GM19023 (cell line): ENCODE measurements at regions not wholly inside any gene's neighbourhood (a gene's known extent, or its start where the extent isn't known, plus 50 kb on each side); places are given as distances from the start of the nearest gene placed in this dataset.

Experiments
- ATAC-seq: cut with Tn5 transposase; IDR thresholded peaks from one replicate; pipeline ENCODE4 v1.9.1; 2021; ENCODE audit warnings: mild to moderate bottlenecking, moderate library complexity; ENCODE audit not compliant: unreplicated experiment

DNA sequence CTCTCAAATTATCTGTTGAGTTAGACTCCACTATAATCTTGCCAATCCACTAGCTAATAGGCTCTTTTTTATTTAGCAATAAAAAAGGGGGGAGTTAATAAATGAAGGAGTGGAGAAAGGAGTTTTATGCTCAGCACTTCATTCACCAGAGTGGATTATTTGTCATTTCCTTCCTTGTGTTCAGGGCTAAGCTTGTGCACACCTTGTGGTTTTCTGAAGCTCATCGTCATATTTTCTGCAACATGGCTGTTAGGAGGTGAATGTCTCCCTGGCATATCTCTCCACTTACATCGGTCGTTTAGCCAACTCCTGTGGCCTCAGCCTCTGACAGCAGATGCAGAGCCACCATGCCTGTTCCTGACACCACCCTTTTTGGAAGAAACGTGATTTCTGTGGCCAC is 83.9 kb upstream of the MTNR1B start:
- no peak for ATAC-seq

DNA sequence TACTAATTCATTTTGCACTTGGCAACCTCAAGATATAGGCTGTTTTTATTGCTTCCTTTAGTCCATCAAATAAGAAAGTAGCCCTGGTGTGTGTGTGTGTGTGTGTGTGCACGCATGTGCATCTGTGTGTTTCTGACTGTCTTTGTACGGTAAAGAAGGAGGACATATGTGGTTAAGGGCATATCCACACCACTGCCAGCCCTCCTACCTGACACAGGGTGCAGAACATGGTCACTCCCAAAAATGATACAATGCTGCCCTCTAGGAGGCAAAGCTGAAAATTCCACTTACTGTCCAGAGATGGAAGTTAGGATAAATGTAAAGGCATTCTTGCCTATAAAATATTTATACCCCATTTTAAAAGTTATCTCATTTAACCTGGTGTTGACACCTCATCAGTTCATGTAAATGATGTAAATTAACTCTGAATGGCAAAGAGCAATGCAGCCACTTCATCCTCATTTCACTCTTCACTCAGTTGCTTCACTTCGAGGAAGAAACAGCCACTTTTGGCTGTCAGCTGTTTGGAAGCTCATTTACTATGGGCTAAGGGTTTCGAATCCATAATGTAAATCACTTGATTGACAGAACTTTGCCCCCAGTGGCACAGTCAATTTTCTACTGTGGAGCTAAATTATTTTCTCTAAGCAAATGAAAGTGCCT is 83.1 kb upstream of the MTNR1B start:
- ATAC-seq: no peak

DNA sequence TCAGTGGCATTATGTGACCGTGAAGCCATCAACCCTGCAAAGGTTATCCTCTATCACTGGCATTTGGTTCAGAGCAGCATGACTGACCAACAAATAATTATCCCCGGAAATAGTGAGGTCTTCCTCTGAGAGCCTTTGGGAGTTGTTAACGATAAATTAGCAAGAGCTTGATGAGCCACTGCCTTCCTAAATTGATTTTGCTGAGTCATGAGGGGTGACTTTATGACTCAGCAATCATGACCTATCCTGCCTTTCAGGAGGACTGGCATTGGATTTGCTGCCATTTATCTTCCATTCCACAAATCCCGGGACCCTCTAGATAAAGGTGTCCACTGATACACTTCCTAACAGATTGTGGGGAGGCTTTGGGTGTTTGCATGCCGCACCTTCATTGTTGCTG is 80.8 kb upstream of the MTNR1B start:
- ATAC-seq: no peak

DNA sequence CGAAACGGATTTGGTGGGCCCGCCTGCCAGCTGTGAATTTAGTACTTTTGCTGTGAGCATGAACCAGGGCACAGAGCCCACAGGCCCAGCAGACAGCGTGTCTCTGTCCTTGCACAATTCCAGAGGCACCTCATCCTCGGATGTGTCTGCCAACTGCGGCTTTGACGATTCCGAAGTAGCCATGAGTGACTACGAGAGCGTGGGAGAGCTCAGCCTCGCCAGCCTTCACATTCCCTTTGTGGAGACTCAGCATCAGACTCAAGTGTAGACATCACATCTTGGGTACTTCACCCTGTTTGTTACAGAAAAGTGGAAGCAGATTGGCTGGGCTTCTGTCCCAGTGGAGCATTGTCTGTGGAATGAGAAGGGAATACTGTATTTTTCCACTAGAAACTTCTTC is 78.6 kb upstream of the MTNR1B start:
- no peak for ATAC-seq

DNA sequence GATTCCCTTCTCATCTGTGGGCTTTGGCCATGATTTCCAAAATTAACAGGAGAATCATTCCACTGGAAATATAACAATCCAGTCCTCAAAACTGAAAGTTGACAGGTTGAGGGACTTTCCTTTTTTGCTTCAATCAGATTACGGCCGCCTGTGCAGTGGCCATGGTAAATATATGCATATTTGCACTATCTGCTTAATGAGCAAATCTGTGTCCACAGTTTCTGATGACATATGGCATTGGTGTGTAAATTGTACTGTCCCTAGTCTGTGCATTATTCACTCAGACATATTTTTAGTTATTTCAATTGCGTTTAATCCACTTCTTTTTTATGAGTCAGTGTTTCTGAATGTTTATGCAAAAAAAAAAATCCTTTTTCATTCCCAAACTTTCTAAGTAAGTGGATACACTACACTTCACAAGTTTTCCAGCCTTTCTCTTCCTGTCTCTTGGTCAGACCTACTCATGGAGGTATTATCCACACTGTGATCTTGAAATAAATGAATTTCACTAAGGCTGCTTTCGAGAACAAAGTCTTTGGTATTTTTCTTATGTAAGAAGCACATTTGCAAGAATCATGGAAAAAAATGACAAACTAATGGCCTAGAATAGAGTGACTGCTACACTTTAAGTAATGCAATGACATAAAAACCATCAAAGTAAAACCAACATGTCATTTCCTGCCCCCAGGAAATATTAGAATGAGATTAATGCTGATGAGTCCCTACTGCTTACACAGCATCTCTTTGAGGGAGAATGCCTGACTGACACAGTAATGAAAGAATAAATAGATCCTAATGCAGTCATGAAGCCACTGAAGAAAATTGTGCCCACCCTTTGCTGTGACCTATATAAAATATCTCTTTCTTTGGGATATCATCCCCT is 76.4 kb upstream of the MTNR1B start:
- no peak for ATAC-seq

DNA sequence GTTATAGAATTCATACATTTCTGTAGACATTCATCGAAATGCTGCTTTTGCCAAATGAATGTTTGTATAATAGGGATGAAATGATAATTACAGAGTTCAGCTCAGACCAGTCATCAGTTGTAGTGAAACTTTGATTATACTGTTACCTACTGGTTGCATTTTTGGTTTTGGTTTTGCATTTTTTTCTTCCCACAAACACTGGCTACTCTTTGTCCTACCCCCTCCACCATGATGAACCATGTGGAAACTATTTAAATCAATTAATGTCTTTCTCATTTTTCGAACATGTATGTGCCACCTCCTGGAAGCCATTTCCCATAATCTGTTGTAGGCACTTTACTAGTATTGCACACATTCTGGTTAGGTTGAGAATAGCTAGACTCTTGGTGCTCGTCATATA is 75.3 kb upstream of the MTNR1B start:
- no peak for ATAC-seq

DNA sequence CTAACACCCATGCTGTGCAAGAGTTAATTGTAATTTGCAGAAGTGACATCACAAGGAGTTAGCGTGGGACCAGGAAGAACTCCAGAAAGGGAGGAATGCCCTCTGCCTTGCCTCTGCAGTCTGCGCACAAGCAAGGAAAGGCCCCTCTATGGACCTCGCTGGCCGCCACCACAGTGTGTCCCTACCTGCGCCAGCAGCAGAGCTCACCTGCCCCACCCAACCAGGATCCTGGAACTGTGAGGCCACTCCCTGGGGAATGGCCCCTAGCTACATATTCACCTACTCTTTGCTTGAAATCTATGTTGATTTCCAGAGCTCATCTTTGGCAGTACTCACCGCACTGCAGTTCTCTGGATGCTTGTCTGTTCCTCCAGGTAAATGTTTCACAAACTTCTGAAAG is 72.0 kb upstream of the MTNR1B start:
- ATAC-seq: no peak

DNA sequence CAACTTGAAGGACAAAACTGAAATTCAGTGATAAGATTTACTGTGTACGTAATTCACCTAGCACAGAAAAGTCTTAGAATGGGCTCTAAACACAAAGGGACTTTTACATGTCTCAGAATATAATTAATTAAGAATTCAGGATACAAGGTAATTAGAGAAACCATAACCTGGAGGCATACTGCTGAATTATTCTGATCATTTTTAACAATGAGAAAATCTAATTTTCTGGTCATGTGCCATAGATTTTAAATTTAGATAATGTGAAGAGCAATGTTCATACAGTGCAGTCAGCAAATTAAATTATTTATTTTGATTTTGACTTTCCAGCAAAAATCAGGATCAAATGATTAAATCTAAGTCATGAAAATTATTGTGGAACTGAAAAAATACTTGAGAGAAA is 67.0 kb upstream of the MTNR1B start:
- ATAC-seq: no peak

DNA sequence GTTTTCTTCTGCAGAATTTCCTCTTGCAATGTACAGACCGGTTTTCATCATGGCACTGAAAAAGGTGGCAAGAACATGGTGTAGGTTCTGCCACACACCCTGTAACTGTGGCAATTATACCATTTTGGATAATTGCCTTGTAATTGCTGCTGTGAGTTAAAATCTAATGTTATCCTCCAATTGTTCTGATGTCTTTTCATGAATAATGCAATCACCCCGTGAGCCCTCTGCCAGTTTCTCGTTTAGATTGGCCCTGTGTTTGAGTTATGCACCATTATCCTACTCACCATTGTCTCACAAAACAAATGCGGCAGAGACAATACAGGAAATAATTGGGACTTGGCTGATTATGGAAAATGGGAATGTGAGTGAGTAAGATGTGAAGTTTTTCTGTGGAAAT is 61.8 kb upstream of the MTNR1B start:
- ATAC-seq: no peak

DNA sequence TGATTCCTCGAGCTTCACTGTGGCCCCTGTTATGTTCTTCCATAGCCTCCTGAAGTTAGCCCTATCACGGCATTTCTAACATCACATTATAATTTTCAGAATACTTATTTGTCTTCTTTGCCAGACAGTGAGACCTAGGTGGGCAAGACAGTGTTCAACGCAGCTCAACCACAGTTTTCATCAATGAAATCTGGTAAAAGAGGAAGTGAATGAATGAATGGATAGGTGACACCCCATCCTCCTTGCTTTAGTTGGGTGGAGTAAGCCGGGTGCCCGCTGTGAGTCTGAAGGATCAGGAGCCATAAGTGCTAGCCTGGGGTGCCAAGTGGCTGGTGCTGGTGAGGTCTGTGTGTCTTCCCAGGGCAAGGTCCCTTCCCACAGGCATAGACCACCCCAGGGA is 60.2 kb upstream of the MTNR1B start:
- no peak for ATAC-seq

DNA sequence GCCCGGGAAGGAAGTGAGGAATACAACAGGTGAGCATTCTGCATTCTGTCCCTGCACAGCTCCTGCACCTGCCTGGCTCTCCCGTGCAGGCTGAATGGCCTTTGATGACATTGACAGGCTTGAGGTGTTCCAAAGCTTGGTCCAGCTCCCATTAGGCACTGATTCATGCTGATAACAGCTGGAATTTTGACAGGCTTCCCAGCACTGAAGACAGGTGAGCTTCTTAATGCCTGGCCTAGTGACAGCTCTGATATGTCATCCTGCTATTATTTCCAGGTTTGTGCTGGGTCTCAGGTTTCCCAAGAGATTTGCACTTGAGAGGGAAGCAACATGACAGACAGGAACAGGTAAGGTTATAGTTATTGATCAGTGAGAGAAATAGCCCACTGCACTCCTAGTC is 58.0 kb upstream of the MTNR1B start:
- ATAC-seq: no peak

DNA sequence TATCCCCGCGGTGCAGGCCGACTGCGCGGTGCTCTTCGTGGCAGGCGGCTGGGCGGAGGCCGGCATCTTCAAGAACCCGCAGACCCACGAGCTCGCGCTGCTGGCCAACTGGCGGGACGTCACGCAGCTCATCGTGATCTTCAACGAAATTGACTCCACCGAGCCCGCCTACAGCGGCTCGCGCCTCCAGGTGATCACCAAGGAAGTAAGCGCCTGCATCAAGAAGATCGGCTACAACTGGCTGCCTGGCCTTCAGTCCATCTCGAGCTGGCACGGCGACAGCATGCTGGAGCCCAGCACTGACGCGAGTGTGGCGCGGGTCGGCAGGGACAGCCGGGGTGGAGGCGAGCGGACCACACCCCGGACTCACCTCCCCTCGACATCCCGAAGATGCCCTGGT is 53.9 kb upstream of the MTNR1B start:
- ATAC-seq: no peak

DNA sequence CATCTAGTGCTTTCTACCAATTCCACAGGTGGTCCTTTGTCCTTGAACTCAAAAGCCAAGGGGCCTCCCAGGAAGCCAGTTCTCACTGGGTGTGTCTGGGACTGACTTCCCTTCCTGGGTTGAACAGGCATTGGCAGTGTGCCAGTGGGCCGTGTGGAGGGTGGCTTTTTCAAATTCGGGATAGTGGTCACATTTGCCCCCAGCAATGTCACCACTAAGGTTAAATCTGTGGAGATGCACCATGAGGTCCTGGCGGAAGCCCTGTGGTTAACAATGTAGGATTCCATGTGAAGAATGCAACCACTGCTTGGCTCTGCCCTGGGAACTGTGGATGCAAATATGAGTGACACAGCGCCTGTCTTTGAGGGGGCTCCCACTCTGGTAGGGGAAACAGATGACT is 53.2 kb upstream of the MTNR1B start:
- no peak for ATAC-seq

DNA sequence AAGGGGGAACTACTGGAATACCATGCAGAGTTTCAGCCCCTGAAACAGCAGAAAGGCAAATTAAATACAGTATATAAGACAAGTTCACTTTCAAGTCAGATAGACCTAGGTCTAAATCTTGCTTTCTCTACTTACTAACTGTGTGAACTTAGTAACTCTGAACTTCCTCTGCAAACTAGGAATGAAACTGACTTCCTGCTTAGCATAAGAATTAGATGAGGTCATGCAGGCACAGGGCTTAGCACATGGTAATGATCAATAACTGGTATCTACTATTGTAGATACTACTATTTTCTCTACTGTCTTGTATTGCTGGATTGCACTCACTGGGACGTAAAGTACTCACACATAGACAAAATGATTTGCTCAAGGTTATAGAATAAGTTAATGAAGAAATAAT is 51.5 kb upstream of the MTNR1B start:
- ATAC-seq: no peak

DNA sequence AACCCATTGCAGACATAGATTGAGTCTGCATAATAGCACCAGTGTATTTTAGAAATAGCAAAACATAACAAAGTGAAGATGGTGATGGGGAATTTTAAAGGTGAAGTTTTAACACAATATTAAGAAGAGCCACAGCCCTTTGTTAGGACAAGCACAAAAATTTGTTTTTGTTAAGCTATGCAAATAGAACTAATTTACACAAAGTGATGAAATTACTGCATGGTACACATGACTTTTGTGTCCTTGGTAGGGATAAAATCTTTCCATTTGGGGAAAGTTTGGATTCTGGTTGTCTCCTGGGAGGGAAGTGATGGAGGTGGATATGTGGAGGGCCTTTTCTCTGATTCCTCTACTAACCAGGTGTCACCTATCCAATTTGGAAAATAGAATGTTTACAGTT is 50.4 kb upstream of the MTNR1B start:
- ATAC-seq: no peak
